DMS53 (cell line): ENCODE measurements at regions not wholly inside any gene's neighbourhood (a gene's known extent, or its start where the extent isn't known, plus 50 kb on each side); places are given as distances from the start of the nearest gene placed in this dataset.

Source experiments
- DNase-seq: peaks from one replicate; lab custom pipeline; 2025; lab: John Stamatoyannopoulos, UW

GRCh38 chr15:100783760-100784492 is 95.7 kb upstream of the ALDH1A3 start:
- DNase-seq, result no peak

GRCh38 chr15:100784493-100785180 is 95.0 kb upstream of the ALDH1A3 start:
- DNase-seq, result no peak

- no peak for DNase-seq
Measured at GRCh38 chr15:100785181-100786138, 94.2 kb upstream of the ALDH1A3 start.

- DNase-seq, result no peak
Measured at GRCh38 chr15:100786139-100786531, 93.5 kb upstream of the ALDH1A3 start.

GRCh38 chr15:100786901-100787566 is 92.6 kb upstream of the ALDH1A3 start:
- DNase-seq, result no peak

- DNase-seq, result peak; percentile 52
Measured at GRCh38 chr15:100787567-100788417, 91.8 kb upstream of the ALDH1A3 start.

GRCh38 chr15:100788418-100789105 is 91.1 kb upstream of the ALDH1A3 start:
- no peak for DNase-seq

- DNase-seq, result no peak
Measured at GRCh38 chr15:100790786-100791265, 88.8 kb upstream of the ALDH1A3 start.

- no peak for DNase-seq
Measured at GRCh38 chr15:100794008-100794407, 85.6 kb upstream of the ALDH1A3 start.

GRCh38 chr15:100801256-100801900 is 78.3 kb upstream of the ALDH1A3 start:
- DNase-seq, result no peak

GRCh38 chr15:100802421-100803170 is 77.0 kb upstream of the ALDH1A3 start:
- no peak for DNase-seq

- DNase-seq, result no peak
Measured at GRCh38 chr15:100803171-100803440, 76.5 kb upstream of the ALDH1A3 start.

- no peak for DNase-seq
Measured at GRCh38 chr15:100806157-100806556, 73.5 kb upstream of the ALDH1A3 start.

GRCh38 chr15:100807028-100807427 is 72.6 kb upstream of the ALDH1A3 start:
- no peak for DNase-seq

GRCh38 chr15:100808691-100809090 is 70.9 kb upstream of the ALDH1A3 start:
- no peak for DNase-seq

GRCh38 chr15:100809151-100809550 is 70.5 kb upstream of the ALDH1A3 start:
- no peak for DNase-seq

- DNase-seq, result no peak
Measured at GRCh38 chr15:100809587-100809986, 70.0 kb upstream of the ALDH1A3 start.

- no peak for DNase-seq
Measured at GRCh38 chr15:100810229-100810628, 69.4 kb upstream of the ALDH1A3 start.

- DNase-seq, result no peak
Measured at GRCh38 chr15:100810831-100811230, 68.8 kb upstream of the ALDH1A3 start.
